ENCODE measurements at regions not wholly inside any gene's neighbourhood (a gene's known extent, or its start where the extent isn't known, plus 50 kb on each side); places are given as distances from the start of the nearest gene placed in this dataset.

- Histone ChIP-seq H3K4me2 (ENCODE audit: low read length) (no peak overlapping the region), H3K27me3 (ENCODE audit: low read length) (peaks cover 12% of the 10 kb centered on the region), H2AFZ (ENCODE audit: low read length) (no peak overlapping the region), H3F3A (ENCODE audit: low read length, unreplicated experiment) (no peaks in the 10 kb centered on the region), H3K79me2 (ENCODE audit: low read length) (no peaks in the 10 kb centered on the region), H3K27ac (ENCODE audit: low read length) (no peak overlapping the region), H3K4me1 (ENCODE audit: insufficient read depth, low read length) (no peaks in the 10 kb centered on the region), H3K36me3 (ENCODE audit: low read depth, low read length) (no peaks in the 10 kb centered on the region), H3K9ac (ENCODE audit: low read length) (no peak overlapping the region), H3K9me2 (replicated peaks; ENCODE audit: low read length) (no peaks in the 10 kb centered on the region), H3K4me3 (ENCODE audit: low read length) (no peak overlapping the region), H3K9me3 (ENCODE audit: low read length) (no peaks in the 10 kb centered on the region; the same call in 1 of the 2 replicates), H4K20me1 (ENCODE audit: low read length) (no peaks in the 10 kb centered on the region)
- no peak for ATAC-seq
- ChIA-PET CTCF (no interaction called here), POLR2A (ENCODE audit: unreplicated experiment) (no interaction called here)
- TF ChIP-seq CTCF (conservative IDR thresholded peaks at IDR 0.05; ENCODE audit: low read depth, low read length) (no peak), EZH2 (IDR thresholded peaks at IDR 0.05; ENCODE audit: low read length, unreplicated experiment) (no peak), EZH2phosphoT487 (IDR thresholded peaks at IDR 0.05; ENCODE audit: borderline replicate concordance, low read length) (no peak)
- intact Hi-C loops (cut with micrococcal nuclease): no loop called here
- BruUV-seq (replicated peaks): no TSS peak
- no peak for DNase-seq
Measured at GRCh38 chr11:97336064-97336463, 946.3 kb downstream of the JRKL start.

- no peak for TF ChIP-seq EZH2 (IDR thresholded peaks at IDR 0.05; ENCODE audit: low read length, unreplicated experiment)
- TF ChIP-seq EZH2phosphoT487 (IDR thresholded peaks at IDR 0.05; ENCODE audit: borderline replicate concordance, low read length): no peak
- no peak for TF ChIP-seq CTCF (conservative IDR thresholded peaks at IDR 0.05; ENCODE audit: low read depth, low read length)
- Histone ChIP-seq H3K4me2 (ENCODE audit: low read length) (no peak overlapping the region), H2AFZ (ENCODE audit: low read length) (no peak overlapping the region), H3K9ac (ENCODE audit: low read length) (no peak overlapping the region), H3K4me1 (ENCODE audit: insufficient read depth, low read length) (no peaks in the 10 kb centered on the region), H3K4me3 (ENCODE audit: low read length) (no peak overlapping the region), H4K20me1 (ENCODE audit: low read length) (no peaks in the 10 kb centered on the region), H3K79me2 (ENCODE audit: low read length) (no peaks in the 10 kb centered on the region), H3K27me3 (ENCODE audit: low read length) (0 out of 2 replicates have a peak, but pooled peaks cover under 1% of the 10 kb centered on the region), H3K27ac (ENCODE audit: low read length) (no peak overlapping the region), H3K9me3 (ENCODE audit: low read length) (no peaks in the 10 kb centered on the region), H3K9me2 (replicated peaks; ENCODE audit: low read length) (no peaks in the 10 kb centered on the region), H3K36me3 (ENCODE audit: low read depth, low read length) (no peaks in the 10 kb centered on the region), H3F3A (ENCODE audit: low read length, unreplicated experiment) (no peaks in the 10 kb centered on the region)
- ChIA-PET CTCF (no interaction called here), POLR2A (ENCODE audit: unreplicated experiment) (no interaction called here)
- intact Hi-C loops (cut with micrococcal nuclease): no loop called here
- no TSS peak for BruUV-seq (replicated peaks)
- DNase-seq (no peak), ATAC-seq (no peak)
Measured at GRCh38 chr11:97345032-97345431, 955.2 kb downstream of the JRKL start.

GRCh38 chr11:97349201-97349600, 959.4 kb downstream of the JRKL start:
- H3K79me2 ChIP-seq (ENCODE audit: low read length): no peaks in the 10 kb centered on the region
- H3K4me3 ChIP-seq (ENCODE audit: low read length): no peak overlapping the region
- H3K27me3 ChIP-seq (ENCODE audit: low read length): no peaks in the 10 kb centered on the region
- no peaks in the 10 kb centered on the region for H3K9me3 ChIP-seq (ENCODE audit: low read length)
- H3K4me2 ChIP-seq (ENCODE audit: low read length): no peak overlapping the region
- H3K9me2 ChIP-seq (replicated peaks; ENCODE audit: low read length): no peaks in the 10 kb centered on the region
- TF ChIP-seq EZH2 (IDR thresholded peaks at IDR 0.05; ENCODE audit: low read length, unreplicated experiment): no peak
- no peak overlapping the region for H3K27ac ChIP-seq (ENCODE audit: low read length)
- no peak for DNase-seq
- ChIA-PET CTCF (no interaction called here), POLR2A (ENCODE audit: unreplicated experiment) (no interaction called here)
- no peaks in the 10 kb centered on the region for H3K4me1 ChIP-seq (ENCODE audit: insufficient read depth, low read length)
- intact Hi-C loops (cut with micrococcal nuclease): no loop called here
- H3F3A ChIP-seq (ENCODE audit: low read length, unreplicated experiment): no peaks in the 10 kb centered on the region
- ATAC-seq: no peak
- no peaks in the 10 kb centered on the region for H4K20me1 ChIP-seq (ENCODE audit: low read length)
- no peak overlapping the region for H3K9ac ChIP-seq (ENCODE audit: low read length)
- BruUV-seq (replicated peaks): no TSS peak
- H3K36me3 ChIP-seq (ENCODE audit: low read depth, low read length): no peaks in the 10 kb centered on the region
- H2AFZ ChIP-seq (ENCODE audit: low read length): no peak overlapping the region
